Stimulated activated CD8-positive, alpha-beta memory T cell treated with anti-CD3 and anti-CD28 coated beads, Interleukin-4, amount 100 ng/mL, for 48 hours (primary cell): ENCODE measurements at regions not wholly inside any gene's neighbourhood (a gene's known extent, or its start where the extent isn't known, plus 50 kb on each side); places are given as distances from the start of the nearest gene placed in this dataset.
A peak's percentile ranks its signal among the peaks of the same experiment; 100 is the strongest.

Experiments used
- DNase-seq: peaks from one replicate; pipeline ENCODE4 v3.0.0-alpha.2; 2020

DNA sequence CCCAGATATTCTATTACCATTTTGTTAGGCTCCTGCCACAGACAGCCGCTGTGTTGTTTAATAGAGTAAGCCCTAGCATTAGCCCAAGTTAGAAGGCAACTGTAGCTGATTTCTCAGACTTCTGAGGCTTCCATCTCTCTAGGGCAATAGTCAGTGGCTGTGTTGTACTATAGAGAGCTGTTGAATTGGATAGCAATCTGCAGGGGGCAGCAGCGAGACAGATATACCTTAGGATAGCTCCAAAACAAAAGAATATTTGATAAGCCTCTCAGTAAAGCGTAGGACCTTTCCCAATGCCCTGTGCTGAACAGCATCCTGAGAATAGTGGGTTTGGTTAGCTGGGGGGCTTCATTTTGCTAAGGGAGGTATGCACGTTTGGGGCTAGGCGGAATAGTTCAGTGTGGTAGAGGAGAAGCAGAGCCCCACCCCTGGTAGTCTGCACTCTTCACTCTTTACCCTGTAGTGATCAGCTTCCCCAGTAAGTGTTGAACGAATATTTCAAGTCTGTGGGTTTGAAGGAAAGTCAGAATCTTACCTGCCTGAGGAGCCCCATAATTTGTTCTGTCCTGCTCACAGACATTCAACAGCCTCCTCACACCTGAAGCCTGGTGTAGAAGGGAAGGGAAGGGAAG is 515.1 kb downstream of the INSC start:
- DNase-seq: no peak

DNA sequence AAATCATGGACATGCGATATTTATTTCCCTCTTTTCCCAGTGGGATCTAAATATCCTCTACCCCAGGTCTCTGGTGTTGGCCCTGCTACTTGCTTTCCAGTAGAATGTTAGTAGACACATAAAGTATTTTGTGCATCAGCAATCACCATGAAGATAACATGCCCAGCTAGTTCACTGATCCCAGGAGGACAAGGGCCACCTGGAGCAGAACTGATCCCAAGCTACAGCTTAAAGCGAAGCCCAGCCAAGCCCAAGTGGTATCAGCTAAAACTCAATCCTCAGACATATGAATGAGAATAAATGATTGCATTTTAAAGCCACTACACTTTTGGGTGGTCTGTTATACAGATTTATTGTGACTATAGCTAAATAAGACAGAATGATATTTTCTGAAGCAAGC is 516.2 kb downstream of the INSC start:
- no peak for DNase-seq

GRCh38 chr11:15635521-15635920 is 520.8 kb downstream of the INSC start:
- DNase-seq: no peak

DNA sequence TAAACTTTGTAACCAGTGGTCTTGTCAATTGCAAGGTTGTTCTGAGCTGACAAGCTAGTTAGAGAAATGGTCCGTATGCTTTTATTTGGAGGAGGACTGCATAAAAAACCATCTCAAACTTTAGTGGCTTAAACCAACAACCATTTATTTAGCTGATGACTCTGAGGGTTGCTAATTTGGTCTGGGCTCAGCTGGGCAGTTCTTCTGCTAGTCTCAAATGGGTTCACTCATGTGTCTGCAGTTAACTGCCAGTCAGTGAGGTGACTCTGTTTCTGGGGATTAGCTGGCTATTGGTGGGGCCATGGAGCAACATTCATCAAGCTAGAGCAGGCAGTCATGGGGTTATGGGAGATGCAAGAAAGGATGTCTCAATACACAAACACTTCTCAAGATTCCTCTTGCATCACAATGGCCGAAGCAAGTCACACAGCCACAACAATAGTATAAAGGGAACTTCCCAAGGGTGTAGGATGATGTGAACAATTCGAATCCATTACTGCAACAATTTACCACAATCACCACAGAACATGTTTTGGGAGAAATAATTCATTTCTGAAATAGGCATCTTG is 521.9 kb downstream of the INSC start:
- no peak for DNase-seq

DNA sequence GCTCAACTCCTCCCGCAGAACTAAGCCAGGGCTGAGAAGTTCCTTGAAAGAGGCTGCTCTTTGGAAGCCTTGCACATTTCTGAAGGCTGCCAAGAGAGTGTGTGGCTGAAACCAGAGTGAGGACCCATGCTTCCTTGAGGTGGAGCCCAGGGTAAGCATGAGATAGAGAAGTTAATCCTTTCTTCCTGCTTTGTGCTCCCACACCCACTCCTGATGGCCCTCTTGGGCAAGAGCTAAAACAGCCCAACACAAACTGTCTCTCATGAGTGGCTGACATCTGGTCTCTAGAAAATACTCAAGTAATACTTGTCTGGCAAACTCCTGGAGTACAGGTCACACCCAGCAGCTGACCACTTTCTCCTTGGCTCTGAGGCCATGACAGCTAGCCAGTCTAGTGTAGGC is 523.7 kb downstream of the INSC start:
- DNase-seq: no peak

DNA sequence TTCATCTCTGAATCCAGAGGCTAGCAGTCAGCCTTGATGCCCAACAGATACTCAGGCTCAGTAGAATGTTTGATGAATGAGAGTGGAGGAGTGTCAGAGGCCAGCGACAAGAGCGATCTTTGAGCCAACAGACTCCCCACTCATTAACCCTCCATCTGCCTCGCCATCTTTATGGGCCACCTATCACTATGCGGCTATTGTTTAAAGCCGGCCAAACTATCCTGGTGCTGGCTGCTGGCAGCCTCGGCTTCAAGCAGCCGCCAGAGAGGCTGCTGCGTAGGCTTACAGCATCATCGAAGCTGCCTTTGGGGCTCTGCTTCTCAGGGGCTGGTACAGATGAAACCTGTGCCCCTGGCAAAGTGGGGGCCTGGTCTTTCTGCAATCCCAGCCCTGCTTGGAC is 525.6 kb downstream of the INSC start:
- no peak for DNase-seq

GRCh38 chr11:15641271-15642045 is 526.7 kb downstream of the INSC start:
- DNase-seq: no peak

DNA sequence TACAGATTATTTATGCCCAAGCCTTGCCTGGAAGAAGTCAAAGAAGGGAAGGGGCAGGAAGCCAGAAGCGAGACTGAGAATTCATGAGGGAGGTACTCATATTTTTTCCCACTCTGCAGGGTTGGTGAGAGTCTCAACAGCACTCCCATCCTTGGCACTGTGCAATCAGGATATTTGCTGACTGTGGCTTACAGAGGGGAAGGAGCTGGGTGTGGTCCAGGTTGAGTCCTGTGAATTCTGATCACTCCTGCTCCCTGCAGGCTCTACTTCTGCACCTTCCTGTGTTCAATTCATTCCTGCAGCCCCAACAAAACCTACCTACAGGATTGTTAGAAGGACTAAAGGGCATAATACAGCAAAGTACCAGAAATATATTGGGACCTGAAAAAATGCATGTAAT is 530.5 kb downstream of the INSC start:
- no peak for DNase-seq

GRCh38 chr11:15649371-15650104 is 534.8 kb downstream of the INSC start:
- no peak for DNase-seq

DNA sequence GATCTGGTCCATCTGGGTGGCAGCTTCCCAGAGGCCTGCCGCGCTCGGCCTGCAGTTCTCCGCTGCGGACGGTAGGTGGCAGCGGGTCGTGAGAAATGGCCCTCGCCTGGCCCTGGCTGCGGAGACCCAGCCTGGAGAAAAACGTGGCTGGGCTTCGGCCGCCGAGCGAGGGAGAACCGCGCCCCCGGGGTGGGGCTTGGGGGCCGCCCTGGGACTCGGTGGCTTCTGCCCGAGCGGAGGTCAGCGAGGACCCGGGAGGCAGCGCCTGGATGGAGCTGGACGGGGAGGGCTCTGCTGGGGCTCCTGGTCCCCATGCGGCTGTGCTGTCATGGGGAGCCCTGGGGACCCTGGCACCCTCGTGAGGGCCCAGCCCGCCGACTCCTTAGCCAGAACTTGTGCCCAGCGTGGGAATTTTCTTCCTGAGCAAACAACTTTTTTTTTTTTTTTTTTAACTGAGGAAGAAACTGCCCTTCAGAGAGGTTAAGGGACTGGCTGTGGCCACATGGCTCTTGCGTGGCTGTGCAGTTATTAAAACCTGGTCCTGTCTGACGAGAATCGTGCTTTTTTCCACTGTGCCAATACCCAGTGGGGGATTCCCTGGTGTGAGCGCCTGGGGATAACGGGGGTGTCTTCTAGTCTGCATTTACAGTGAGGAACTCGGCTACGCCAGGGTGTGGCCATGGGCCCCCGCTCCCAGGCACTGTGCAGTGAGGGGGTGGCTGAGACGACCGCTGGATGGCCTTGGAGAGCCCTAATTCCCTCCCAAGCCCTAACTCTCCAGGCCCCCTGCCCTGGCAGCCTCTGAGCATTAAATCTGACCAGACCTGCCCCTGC is 535.6 kb downstream of the INSC start:
- DNase-seq: peak; percentile 88

GRCh38 chr11:15651033-15651432 is 536.3 kb downstream of the INSC start:
- no peak for DNase-seq

DNA sequence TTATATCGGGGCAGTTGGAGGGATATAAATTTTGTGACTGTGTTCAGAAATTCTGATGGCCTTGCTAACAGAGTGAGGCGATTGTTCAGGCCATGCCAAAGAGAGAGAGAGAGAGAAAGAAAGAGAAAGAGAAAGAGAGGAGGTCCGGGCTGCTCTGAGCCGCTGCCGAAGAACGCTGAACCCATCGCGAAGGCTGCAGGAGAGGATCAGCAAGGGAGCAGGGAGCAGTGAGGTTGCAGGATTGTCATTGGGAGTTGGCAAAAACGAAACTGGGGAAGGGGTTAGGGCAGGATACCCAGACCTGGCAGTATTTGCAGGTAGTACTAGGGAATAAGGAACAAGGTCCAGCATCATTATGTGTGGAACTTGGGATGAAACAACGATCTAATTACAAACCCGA is 537.1 kb downstream of the INSC start:
- DNase-seq: no peak

DNA sequence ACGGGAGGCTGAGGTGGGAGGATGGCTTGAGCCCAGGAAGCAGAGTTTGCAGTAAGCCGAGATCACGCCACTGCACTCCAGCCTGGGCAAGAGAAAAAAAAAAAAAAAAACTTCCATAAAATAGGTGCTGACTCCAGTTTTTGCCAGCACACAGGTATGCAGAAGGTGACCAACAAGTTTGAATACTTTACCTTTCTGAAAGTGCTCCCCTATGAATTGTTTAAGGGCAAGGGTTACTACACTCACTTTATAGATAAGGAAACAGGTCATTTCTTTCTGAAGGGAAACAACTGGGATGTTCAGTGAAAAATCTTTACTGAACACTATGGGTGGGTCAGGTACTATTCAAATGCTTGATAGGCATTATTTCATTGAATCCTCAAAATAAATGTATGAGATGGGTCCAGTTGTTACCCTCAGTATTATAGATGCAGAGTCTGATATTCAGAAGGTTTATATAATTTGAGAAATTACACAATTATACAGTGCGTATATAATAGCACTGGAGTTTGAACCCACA is 538.5 kb downstream of the INSC start:
- no peak for DNase-seq

DNA sequence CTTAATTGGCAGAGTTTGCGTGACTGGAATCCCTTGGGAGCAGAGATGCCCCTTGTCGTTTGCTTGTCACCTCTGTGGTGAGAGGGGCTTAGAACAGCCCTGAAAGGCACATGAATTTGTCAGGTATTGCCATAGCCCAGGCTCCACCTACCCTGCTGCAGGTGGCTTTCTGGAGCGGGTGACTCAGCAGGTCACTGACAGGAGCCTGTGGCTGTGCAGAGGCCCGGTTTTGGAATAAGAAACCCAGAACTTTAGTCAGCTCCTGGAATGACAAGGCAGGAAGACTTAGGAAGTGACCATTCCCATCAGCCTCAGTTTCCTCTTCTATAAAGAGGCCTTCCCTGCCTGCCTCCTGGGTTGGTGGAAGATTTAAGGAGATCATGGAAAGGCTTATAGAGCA is 539.7 kb downstream of the INSC start:
- DNase-seq: no peak

DNA sequence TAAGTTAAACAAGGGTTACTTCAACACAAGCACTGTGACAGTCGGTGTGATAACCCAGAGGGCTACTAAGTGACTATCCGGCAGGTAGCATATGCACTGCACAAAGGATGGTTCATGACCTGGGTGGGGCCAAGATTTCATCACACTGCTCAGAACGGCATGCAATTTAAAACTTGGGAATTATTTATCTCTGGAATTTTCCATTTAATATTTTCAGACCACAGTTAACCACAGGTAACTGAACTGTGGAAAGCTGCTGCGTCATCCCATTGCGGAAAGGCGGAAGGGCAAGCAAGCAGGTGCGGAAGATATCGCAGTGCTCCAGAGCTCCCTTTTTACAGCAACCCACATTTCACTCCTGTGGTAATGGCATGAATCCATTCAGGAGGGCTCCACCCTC is 540.8 kb downstream of the INSC start:
- no peak for DNase-seq

- no peak for DNase-seq
Observed at GRCh38 chr11:15657264-15657663, 542.5 kb downstream of the INSC start.

- no peak for DNase-seq
Observed at GRCh38 chr11:15660496-15660895, 545.8 kb downstream of the INSC start.

DNA sequence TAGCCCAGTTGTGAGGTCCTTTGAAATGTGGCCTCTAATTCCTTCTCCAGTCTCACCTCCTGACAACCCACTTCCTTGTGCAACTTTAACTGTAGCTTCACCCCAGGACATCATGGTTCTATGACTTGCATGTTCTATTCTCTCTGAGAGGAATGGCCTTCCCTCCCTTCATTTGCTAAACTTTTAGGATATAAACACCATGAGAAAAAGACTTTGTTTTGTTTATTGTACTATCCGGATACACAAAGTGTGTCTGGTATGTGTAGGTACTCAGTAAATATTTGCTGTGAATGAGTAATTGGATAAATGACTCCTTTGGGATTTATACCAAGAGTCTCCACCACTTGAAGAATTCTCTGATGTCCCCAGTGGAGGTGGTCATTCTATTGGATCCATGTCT is 547.6 kb downstream of the INSC start:
- no peak for DNase-seq

- DNase-seq: no peak
Observed at GRCh38 chr11:15663777-15664218, 549.1 kb downstream of the INSC start.

DNA sequence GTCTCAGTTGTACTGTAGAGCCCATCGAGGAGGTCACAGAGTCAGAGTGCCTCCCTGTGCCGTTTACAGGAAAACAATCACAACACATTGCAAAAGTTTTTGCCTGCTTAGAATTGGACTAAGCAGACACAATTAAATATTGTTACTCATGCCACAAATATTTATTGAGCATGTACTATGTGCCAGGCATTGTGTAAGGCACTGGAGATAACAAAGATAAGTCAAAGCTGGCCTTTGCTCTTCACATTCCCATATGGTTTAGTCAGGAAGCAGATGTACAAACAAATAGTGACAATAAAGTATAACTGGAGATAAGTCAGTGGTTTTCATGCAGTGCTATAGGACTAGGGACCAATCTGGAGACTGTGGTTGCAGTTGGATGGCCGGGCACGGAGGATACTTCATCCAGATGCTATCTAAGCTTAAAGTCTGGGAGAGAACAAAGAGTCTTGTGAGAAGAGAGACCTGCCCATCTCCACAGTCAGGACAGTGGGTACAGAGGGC is 550.7 kb downstream of the INSC start:
- DNase-seq: no peak

GRCh38 chr11:15667127-15667725 is 552.5 kb downstream of the INSC start:
- DNase-seq: no peak

DNA sequence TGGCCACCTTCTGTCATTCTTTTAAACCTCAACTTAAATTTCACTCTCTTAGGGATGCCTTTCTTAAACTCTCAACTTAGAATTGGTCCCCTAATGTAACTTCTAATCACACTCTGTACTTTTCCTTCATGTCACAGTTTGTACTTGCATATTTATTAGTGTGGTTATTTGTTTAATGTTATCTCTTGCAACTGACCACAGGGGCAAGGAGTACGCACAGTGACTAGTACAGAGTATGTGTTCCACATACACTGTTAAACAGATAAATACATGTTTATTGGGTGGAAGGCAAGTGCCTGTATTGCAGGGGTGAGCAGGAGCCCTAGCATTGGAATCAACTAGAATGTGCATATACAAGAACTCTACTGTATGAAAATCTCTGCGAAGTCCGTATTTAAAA is 554.0 kb downstream of the INSC start:
- no peak for DNase-seq
